ENCODE measurements at regions not wholly inside any gene's neighbourhood (a gene's known extent, or its start where the extent isn't known, plus 50 kb on each side); places are given as distances from the start of the nearest gene placed in this dataset.

GRCh38 chr9:31606678-31607077 lies 777.8 kb upstream of the ACO1 start:
- TF ChIP-seq, protein P1, sequence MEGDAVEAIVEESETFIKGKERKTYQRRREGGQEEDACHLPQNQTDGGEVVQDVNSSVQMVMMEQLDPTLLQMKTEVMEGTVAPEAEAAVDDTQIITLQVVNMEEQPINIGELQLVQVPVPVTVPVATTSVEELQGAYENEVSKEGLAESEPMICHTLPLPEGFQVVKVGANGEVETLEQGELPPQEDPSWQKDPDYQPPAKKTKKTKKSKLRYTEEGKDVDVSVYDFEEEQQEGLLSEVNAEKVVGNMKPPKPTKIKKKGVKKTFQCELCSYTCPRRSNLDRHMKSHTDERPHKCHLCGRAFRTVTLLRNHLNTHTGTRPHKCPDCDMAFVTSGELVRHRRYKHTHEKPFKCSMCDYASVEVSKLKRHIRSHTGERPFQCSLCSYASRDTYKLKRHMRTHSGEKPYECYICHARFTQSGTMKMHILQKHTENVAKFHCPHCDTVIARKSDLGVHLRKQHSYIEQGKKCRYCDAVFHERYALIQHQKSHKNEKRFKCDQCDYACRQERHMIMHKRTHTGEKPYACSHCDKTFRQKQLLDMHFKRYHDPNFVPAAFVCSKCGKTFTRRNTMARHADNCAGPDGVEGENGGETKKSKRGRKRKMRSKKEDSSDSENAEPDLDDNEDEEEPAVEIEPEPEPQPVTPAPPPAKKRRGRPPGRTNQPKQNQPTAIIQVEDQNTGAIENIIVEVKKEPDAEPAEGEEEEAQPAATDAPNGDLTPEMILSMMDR (IDR thresholded peaks at IDR 0.05): no peak
- TF ChIP-seq POLR2A (IDR thresholded peaks at IDR 0.05): no peak

Measured in lower leg skin (tissue), 3 donors.